AG09309 (cell line): ENCODE measurements at regions not wholly inside any gene's neighbourhood (a gene's known extent, or its start where the extent isn't known, plus 50 kb on each side); places are given as distances from the start of the nearest gene placed in this dataset.

Source experiments
- DNase-seq: peaks from one replicate; pipeline ENCODE4 v3.0.0-alpha.2; 2010; ENCODE audit warnings: low read depth
- H3K4me3 ChIP-seq: 2 replicates; pipeline ENCODE4 v1.5.1; 2011; ENCODE audit warnings: mild to moderate bottlenecking, low read depth, low read length, moderate library complexity; ENCODE audit not compliant: control insufficient read depth
- CTCF ChIP-seq: IDR thresholded peaks from 2 replicates; pipeline ENCODE4 v1.5.1; 2011; ENCODE audit warnings: mild to moderate bottlenecking, low read depth, low read length, inconsistent platforms; ENCODE audit not compliant: insufficient read depth, control insufficient read depth; ENCODE audit errors: missing control alignments

- H3K4me3 ChIP-seq: no peak overlapping the region
- no peak for TF ChIP-seq CTCF
- no peak for DNase-seq
Observed at GRCh38 chr3:64995857-64996551, 308.2 kb upstream of the ADAMTS9 start.

GRCh38 chr3:64993781-64994180 is 306.0 kb upstream of the ADAMTS9 start:
- no peak overlapping the region for H3K4me3 ChIP-seq
- no peak for TF ChIP-seq CTCF
- no peak for DNase-seq

- TF ChIP-seq CTCF: no peak
- no peak for DNase-seq
- H3K4me3 ChIP-seq: no peak overlapping the region
Observed at GRCh38 chr3:64992530-64993285, 304.9 kb upstream of the ADAMTS9 start.

- no peak overlapping the region for H3K4me3 ChIP-seq
- TF ChIP-seq CTCF: no peak
- DNase-seq: no peak
Observed at GRCh38 chr3:64988188-64988587, 300.4 kb upstream of the ADAMTS9 start.

- TF ChIP-seq CTCF: no peak
- H3K4me3 ChIP-seq: no peak overlapping the region
- no peak for DNase-seq
Observed at GRCh38 chr3:64987726-64988125, 299.9 kb upstream of the ADAMTS9 start.

GRCh38 chr3:64985072-64985471 is 297.3 kb upstream of the ADAMTS9 start:
- no peak for TF ChIP-seq CTCF
- no peak for DNase-seq
- no peak overlapping the region for H3K4me3 ChIP-seq
